Middle frontal gyrus (tissue), 1 donor: ENCODE measurements at regions not wholly inside any gene's neighbourhood (a gene's known extent, or its start where the extent isn't known, plus 50 kb on each side); places are given as distances from the start of the nearest gene placed in this dataset.

ENCODE experiments used
- DNase-seq: peaks from one replicate; pipeline ENCODE4 v3.0.0-alpha.2; 2015; ENCODE audit warnings: low spot score; ENCODE audit errors: extremely low spot score

GRCh38 chr13:53822136-53822535 is 793.5 kb downstream of the OLFM4 start:
- DNase-seq, result no peak

- no peak for DNase-seq
Observed at GRCh38 chr13:53839461-53839860, 810.8 kb downstream of the OLFM4 start.

GRCh38 chr13:53844473-53845146 is 816.0 kb downstream of the OLFM4 start:
- DNase-seq, result no peak

GRCh38 chr13:53847502-53847901 is 818.9 kb downstream of the OLFM4 start:
- DNase-seq, result no peak

GRCh38 chr13:53848366-53848961 is 819.9 kb downstream of the OLFM4 start:
- DNase-seq, result no peak

- DNase-seq, result no peak
Observed at GRCh38 chr13:53854321-53854720, 825.7 kb downstream of the OLFM4 start.

GRCh38 chr13:53856573-53857195 is 828.1 kb downstream of the OLFM4 start:
- DNase-seq, result no peak

GRCh38 chr13:53863520-53863919 is 834.9 kb downstream of the OLFM4 start:
- DNase-seq, result no peak

- DNase-seq, result no peak
Observed at GRCh38 chr13:53873558-53873957, 844.9 kb downstream of the OLFM4 start.

- no peak for DNase-seq
Observed at GRCh38 chr13:53878861-53879260, 850.2 kb downstream of the OLFM4 start.

GRCh38 chr13:53885997-53886396 is 857.4 kb downstream of the OLFM4 start:
- no peak for DNase-seq

GRCh38 chr13:53890696-53891095 is 862.1 kb downstream of the OLFM4 start:
- DNase-seq, result no peak

GRCh38 chr13:53901593-53901992 is 873.0 kb downstream of the OLFM4 start:
- no peak for DNase-seq

- DNase-seq, result no peak
Observed at GRCh38 chr13:53907891-53908290, 879.3 kb downstream of the OLFM4 start.

GRCh38 chr13:53920916-53921315 is 892.3 kb downstream of the OLFM4 start:
- no peak for DNase-seq

GRCh38 chr13:53921473-53921872 is 892.9 kb downstream of the OLFM4 start:
- no peak for DNase-seq

- DNase-seq, result no peak
Observed at GRCh38 chr13:53941588-53942190, 913.1 kb downstream of the OLFM4 start.

GRCh38 chr13:53946500-53946899 is 917.9 kb downstream of the OLFM4 start:
- DNase-seq, result no peak

- no peak for DNase-seq
Observed at GRCh38 chr13:53953183-53953582, 924.6 kb downstream of the OLFM4 start.
